SU-DHL-6 (cell line): ENCODE measurements at regions not wholly inside any gene's neighbourhood (a gene's known extent, or its start where the extent isn't known, plus 50 kb on each side); places are given as distances from the start of the nearest gene placed in this dataset.

Experiments used
- EZH2phosphoT487 ChIP-seq: fragments of 200-600 bp; sonication (generic), shearing (Covaris generic); conservative IDR thresholded peaks from 2 replicates; pipeline ENCODE4 v1.6.1; 2018; ENCODE audit warnings: mild to moderate bottlenecking, antibody characterized with exemption, low read length, moderate library complexity, mixed read lengths
- TF ChIP-seq, protein P1 (sequence below): fragments of 200-600 bp; sonication (generic); IDR thresholded peaks from one replicate; pipeline ENCODE4 v1.5.1; 2017; ENCODE audit warnings: antibody characterized with exemption, mild to moderate bottlenecking, low read length, moderate library complexity; ENCODE audit not compliant: insufficient read depth, poor library complexity, severe bottlenecking

DNA sequence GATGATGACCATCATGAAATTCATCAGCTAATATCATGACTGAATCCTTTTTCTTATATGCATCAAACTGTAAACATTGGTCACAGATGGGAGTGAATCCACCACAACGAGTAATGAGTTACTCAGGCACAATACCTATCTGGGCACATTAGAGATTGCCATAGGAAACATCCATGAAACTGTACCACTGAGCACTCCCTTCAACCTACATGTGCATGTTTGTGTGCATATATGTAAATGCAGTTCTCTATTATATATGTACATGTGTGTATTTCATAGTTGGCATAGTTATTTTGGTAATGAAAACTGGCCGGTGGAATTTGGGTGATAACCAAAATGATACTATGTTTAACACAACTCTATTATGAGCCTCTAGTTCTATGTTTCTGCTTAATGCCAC is 387.3 kb upstream of the ARRDC3 start:
- TF ChIP-seq, protein P1, sequence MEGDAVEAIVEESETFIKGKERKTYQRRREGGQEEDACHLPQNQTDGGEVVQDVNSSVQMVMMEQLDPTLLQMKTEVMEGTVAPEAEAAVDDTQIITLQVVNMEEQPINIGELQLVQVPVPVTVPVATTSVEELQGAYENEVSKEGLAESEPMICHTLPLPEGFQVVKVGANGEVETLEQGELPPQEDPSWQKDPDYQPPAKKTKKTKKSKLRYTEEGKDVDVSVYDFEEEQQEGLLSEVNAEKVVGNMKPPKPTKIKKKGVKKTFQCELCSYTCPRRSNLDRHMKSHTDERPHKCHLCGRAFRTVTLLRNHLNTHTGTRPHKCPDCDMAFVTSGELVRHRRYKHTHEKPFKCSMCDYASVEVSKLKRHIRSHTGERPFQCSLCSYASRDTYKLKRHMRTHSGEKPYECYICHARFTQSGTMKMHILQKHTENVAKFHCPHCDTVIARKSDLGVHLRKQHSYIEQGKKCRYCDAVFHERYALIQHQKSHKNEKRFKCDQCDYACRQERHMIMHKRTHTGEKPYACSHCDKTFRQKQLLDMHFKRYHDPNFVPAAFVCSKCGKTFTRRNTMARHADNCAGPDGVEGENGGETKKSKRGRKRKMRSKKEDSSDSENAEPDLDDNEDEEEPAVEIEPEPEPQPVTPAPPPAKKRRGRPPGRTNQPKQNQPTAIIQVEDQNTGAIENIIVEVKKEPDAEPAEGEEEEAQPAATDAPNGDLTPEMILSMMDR = no peak
- TF ChIP-seq EZH2phosphoT487 = no peak
